ENCODE measurements at regions not wholly inside any gene's neighbourhood (a gene's known extent, or its start where the extent isn't known, plus 50 kb on each side); places are given as distances from the start of the nearest gene placed in this dataset.

DNA sequence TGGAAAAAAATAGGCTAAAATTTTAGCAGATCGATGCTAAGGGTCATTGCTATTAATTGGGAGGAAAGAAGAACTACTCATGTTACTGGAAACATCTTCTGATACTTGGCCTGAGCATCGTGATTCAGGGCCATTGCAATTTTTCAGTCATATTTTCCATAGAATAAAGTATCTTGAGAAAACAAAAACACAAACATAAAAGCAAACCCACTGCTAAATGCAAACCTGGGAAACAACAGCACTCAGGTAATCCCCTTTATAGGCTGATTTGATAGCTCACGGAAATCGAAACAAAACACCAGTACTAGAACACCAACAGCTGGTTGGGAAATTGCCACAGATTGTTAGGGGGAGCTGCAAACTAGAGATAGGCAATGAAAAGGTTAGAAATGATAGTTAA, 172.9 kb upstream of the ESRRG start:
- TF ChIP-seq POLR2AphosphoS5 (IDR thresholded peaks at IDR 0.05; ENCODE audit: low read depth, low read length) = no peak
- TF ChIP-seq, protein P1, sequence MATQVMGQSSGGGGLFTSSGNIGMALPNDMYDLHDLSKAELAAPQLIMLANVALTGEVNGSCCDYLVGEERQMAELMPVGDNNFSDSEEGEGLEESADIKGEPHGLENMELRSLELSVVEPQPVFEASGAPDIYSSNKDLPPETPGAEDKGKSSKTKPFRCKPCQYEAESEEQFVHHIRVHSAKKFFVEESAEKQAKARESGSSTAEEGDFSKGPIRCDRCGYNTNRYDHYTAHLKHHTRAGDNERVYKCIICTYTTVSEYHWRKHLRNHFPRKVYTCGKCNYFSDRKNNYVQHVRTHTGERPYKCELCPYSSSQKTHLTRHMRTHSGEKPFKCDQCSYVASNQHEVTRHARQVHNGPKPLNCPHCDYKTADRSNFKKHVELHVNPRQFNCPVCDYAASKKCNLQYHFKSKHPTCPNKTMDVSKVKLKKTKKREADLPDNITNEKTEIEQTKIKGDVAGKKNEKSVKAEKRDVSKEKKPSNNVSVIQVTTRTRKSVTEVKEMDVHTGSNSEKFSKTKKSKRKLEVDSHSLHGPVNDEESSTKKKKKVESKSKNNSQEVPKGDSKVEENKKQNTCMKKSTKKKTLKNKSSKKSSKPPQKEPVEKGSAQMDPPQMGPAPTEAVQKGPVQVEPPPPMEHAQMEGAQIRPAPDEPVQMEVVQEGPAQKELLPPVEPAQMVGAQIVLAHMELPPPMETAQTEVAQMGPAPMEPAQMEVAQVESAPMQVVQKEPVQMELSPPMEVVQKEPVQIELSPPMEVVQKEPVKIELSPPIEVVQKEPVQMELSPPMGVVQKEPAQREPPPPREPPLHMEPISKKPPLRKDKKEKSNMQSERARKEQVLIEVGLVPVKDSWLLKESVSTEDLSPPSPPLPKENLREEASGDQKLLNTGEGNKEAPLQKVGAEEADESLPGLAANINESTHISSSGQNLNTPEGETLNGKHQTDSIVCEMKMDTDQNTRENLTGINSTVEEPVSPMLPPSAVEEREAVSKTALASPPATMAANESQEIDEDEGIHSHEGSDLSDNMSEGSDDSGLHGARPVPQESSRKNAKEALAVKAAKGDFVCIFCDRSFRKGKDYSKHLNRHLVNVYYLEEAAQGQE (IDR thresholded peaks at IDR 0.05; ENCODE audit: insufficient read depth in 1 of 2, low read depth in 2 of 2, low read length in 2 of 2) = no peak

Measured in PFSK-1 (cell line).